GM18907 (cell line): ENCODE measurements at regions not wholly inside any gene's neighbourhood (a gene's known extent, or its start where the extent isn't known, plus 50 kb on each side); places are given as distances from the start of the nearest gene placed in this dataset.

ENCODE experiments used
- ATAC-seq: cut with Tn5 transposase; IDR thresholded peaks from one replicate; pipeline ENCODE4 v1.9.1; 2021; ENCODE audit warnings: mild to moderate bottlenecking, moderate library complexity; ENCODE audit not compliant: unreplicated experiment

DNA sequence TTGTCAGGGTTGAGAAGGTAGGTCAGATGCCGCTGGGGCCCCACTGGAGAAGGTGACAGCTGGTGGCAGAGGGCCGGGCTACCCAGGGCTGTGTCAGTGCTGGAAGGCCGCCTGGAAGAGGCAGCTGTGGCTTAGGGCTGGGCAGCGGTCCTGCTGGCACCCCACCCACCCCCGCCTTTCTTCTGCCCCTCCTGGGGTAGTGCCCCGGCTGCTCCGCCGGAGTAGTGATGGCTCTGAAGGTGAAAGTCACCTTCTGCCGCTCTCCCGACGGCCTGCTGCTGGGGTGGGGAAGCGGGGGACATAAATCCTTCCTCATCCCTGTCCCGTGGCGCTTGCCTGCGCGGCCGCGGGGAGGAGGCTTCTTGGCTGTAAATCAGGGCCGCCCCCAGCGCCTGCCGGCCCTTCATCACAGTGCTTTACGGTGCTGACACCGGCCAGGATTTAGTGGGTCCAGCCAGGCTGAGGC lies 332.2 kb downstream of the DYSF start:
- ATAC-seq = no peak

- ATAC-seq = no peak
Measured at GRCh38 chr2:71784734-71785511, 331.6 kb downstream of the DYSF start.

GRCh38 chr2:71783815-71784214 lies 330.5 kb downstream of the DYSF start:
- ATAC-seq = no peak

DNA sequence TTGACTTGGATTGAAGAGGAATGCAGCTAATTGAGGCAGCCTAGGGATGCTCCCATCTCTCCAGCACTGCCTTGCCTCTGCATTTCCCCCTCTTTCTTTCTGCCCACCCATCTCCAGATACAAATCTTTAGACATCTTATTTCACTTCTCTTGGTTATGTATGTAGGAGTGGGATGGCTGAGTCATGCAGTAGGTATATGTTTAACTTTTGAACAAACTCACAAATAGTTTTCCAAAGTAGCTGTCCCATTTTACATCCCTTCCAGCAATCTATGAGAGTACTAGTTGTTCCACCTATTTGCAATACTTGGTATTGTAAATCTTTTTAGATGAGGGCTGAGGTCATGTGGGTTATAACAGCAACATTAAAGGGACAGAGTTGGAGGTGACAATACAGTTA lies 329.9 kb downstream of the DYSF start:
- ATAC-seq = no peak

DNA sequence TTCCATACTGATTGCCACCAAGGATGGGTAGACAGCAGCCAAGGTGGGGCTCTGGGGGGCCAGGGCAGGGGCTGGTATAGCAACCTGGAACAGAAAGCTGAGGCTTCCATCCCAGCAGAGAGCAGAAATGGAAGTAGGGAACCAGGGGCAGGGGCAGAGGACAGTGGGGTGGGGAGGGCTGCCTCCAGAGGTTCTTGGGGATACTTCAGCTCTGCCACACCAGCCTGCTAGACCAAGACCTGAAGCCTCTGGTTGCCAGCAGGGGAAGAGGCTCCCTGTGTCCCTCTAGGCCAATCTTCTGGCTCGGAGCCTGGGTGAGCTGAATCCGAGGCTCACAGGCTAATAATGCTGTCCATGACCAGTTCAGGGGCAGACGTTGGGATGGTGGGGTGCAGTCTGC lies 329.0 kb downstream of the DYSF start:
- no peak for ATAC-seq

- no peak for ATAC-seq
Measured at GRCh38 chr2:71781695-71782228, 328.4 kb downstream of the DYSF start.

DNA sequence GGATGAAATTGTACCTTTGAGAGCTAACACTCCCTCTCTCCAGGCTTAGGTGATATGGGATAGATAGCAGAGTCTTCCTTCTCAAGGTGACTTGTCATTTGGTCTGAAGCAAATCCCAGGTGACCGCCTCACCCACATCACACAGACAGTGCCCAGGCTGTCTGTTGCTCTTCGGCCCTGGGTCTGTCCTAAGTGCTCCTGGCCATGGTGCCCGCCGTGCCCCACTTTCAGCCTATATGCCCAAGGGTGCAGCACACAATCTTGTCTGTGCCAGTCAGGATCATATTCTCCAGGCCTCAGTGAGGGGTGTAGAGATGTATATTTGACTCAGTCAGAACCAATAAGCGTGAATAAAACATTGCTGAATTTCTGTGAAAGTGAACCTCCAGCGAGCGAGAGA lies 326.8 kb downstream of the DYSF start:
- ATAC-seq = no peak

DNA sequence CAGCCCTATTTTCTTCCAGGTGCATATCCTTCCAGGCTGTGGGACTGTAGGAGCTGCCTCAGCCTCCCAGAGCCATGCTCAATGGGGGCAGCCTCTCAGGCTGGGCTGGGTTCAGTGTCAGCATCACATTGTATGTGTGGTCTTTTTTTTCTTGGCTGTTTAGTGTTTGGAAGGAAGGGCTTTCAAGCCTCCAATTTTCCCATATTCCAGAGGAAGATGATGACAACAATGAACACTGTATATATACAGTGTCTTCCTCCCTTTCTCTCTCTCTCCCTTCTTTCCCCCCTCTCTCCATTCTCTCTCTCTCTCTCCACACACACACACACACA lies 326.4 kb downstream of the DYSF start:
- ATAC-seq = no peak

- no peak for ATAC-seq
Measured at GRCh38 chr2:71778936-71779773, 325.8 kb downstream of the DYSF start.

DNA sequence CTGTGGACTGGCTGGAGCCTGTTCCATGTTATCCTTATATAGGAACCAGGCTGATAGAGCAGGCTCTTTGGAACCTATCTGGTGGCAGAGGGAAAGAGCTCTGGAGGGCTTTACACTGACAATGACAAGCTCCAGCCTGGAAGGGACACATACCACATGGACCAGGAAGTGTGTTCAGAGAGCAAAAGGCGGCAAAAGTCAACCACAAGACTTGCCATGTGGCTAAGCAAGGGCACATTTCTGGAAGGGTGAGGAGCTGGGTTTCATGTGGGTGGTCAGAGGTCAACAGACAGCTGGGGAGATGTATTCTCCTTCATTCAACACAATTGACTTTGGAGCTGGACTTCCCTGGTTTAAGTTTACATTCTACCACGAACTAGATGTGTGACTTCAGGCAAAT lies 325.2 kb downstream of the DYSF start:
- no peak for ATAC-seq

GRCh38 chr2:71777946-71778345 lies 324.6 kb downstream of the DYSF start:
- ATAC-seq = no peak

DNA sequence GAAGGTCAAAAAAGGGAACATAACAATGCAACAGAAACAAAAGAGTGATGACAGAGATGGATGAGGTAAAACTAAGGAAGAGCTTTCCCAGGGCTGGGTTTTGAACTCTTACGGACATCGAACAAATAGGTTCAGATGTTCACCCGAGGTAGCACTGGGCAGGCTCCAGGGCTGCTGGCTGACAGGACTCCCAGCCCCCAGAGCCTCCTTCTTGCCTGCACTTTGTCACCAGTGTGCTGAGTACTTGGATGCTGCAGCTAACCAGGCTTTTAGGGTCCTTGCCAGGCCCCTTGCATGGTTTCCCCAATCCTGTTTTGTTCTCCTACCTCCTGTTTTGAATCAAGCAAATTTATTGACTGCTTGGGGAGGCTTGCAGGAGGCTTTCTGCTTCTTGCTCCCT lies 322.9 kb downstream of the DYSF start:
- ATAC-seq = no peak

- ATAC-seq = no peak
Measured at GRCh38 chr2:71773218-71773617, 319.9 kb downstream of the DYSF start.

GRCh38 chr2:71772510-71773172 lies 319.3 kb downstream of the DYSF start:
- no peak for ATAC-seq

GRCh38 chr2:71767663-71768062 lies 314.3 kb downstream of the DYSF start:
- no peak for ATAC-seq

DNA sequence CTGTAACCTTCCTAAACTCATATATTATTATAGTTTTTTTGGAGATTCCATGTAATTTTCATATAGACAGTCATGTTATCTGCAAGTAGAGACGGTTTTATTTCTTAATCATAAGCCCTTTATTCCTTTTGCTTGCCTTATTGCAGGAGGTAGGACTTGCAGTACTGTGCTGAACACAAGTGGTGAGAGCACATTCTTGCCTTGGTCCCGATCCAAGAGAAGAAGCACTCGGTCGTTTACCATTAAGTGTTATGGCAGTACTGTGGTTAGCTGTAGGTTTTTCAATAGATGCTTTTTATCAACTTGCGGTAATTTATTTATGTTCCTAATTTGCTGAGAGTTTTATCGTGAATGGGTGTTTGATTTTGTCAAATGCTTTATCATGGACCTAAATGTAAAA lies 305.7 kb downstream of the DYSF start:
- ATAC-seq = no peak

GRCh38 chr2:71757351-71757750 lies 304.0 kb downstream of the DYSF start:
- no peak for ATAC-seq

DNA sequence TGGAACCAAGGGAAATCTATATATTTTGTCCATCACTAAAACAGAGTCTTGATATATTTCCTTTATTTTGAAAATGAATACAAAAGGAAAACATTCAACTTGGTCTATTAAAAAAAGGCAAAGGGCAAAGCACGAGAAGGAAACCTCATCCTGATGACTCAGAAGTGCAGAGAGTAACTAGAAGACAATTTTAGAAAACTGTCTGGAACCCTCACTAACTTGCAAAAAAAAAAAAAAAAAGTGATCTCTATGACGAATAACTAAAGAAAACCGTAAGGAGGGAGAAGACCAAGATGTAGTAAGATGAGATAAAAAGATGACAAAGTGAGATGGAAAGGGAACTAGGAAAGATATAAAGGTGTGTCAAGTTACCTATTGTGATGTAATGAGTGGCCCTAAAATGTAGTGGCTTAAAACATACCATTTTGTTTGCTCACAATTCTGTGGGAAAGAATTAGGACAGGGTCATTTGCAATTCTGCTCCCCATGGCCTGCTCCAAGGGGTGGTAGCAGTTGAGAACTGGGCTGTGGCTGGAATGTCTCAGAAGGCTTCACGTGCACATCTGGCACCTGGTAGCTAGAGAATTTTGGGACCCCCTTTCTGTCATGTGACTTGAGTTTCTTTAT lies 303.0 kb downstream of the DYSF start:
- no peak for ATAC-seq

GRCh38 chr2:71751590-71751989 lies 298.2 kb downstream of the DYSF start:
- no peak for ATAC-seq

DNA sequence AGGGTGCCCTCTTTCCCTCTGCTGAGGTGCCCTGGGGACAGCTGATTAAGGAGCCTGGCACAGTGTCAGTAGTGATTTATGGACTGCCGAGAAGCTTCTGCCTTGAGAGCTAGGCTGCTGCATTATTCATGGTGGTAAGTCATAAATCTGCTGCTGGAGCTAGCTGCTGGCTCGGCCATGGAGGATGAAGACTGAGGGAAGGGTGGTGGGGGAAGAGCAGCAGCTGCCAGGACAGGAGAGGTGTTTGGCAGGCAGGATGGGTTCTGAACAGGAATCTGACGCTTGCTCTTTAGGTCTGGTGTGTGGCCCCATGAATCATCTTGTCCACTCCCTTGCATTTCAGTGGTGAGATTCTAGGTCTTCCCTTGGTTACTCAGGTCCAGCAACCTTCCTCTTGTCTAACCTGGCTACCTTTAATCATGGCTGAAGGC lies 296.3 kb downstream of the DYSF start:
- ATAC-seq = no peak

DNA sequence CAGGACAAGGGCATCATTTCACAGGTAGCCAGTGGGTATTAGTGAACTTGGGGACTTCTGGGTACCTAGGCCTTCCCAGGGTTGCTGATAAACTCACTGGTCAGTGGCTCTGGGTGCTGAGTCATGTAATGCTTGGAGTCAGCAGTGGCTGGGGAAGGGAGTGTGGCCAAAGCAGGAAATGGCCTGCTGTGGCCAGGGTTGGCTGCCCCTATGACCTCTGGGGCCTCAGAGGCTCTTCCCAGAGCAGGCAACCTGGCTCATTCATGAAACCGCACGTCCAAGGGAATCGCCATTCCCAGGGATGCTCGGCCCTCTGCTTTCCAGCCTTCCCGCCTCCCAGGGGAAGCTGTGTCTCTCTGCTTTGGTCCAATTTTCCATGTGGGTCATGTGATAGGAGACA lies 294.9 kb downstream of the DYSF start:
- no peak for ATAC-seq
